Activated B cell treated with CpG ODN at 0.5 μM for 24 hours (primary cell): ENCODE measurements at regions not wholly inside any gene's neighbourhood (a gene's known extent, or its start where the extent isn't known, plus 50 kb on each side); places are given as distances from the start of the nearest gene placed in this dataset.

Experiments
- ATAC-seq: fragments of 200-7000 bp; cut with Tn5 transposase; one replicate; pipeline ENCODE4 v1.10.0; 2021; ENCODE audit warnings: low read depth, mild to moderate bottlenecking, moderate library complexity
- CTCF ChIA-PET: fragments of 350-600 bp; sonication (Branson Sonifier 250); formaldehyde crosslinking; loops from one replicate; lab custom pipeline; 2021; ENCODE audit warnings: antibody characterized with exemption; lab: Charles Lee
- POLR2A ChIA-PET: fragments of 350-600 bp; sonication (Branson Sonifier 250); formaldehyde crosslinking; loops from one replicate; lab custom pipeline; 2021; ENCODE audit warnings: antibody characterized with exemption; lab: Charles Lee
- DNase-seq: peaks from one replicate; pipeline ENCODE4 v3.0.0; 2022
- H3K27ac Mint-ChIP-seq: one replicate; pipeline ENCODE4 v1.8.0; 2020; ENCODE audit warnings: mixed read lengths
- H3K27me3 Mint-ChIP-seq: one replicate; pipeline ENCODE4 v1.8.0; 2021; ENCODE audit warnings: mixed read lengths
- H3K36me3 Mint-ChIP-seq: one replicate; pipeline ENCODE4 v1.8.0; 2021; ENCODE audit warnings: low read depth, mixed read lengths
- H3K4me1 Mint-ChIP-seq: one replicate; pipeline ENCODE4 v1.8.0; 2021; ENCODE audit warnings: mixed read lengths
- H3K4me3 Mint-ChIP-seq: one replicate; pipeline ENCODE4 v1.8.0; 2020; ENCODE audit warnings: mild to moderate bottlenecking, mixed read lengths
- H3K9me3 Mint-ChIP-seq: one replicate; pipeline ENCODE4 v1.8.0; 2020; ENCODE audit warnings: mixed read lengths
- intact Hi-C: fragments of 100-400 bp; cut with micrococcal nuclease; formaldehyde crosslinking; loops from one replicate; pipeline ENCODE4 v1.15.1; 2024
- TF ChIP-seq, protein P1 (sequence below): fragments of 200-600 bp; IDR thresholded peaks from one replicate; pipeline ENCODE4 v1.8.0; 2022; ENCODE audit warnings: antibody characterized with exemption, mild to moderate bottlenecking

DNA sequence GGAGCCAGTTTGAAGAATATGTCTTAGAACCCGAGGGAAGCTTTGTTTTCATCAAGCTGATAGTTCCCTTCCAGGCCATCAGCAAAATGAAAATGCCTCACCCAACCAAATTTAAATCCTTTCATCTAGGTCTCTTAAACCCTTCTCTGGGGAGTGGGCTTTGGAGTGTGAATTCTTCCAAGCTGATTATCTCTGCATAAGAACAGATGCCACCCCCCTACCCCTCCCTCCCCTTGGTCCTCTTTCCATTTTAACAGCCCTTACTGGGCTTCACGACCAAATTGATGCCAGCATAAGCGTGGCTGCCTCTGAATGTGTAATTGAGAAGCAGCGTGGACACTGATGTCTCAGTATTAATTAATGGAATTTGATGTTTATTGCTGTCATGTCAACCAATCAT, 509.7 kb upstream of the CLINT1 start:
- CTCF ChIA-PET, result no interaction called here
- Mint-ChIP-seq H3K27me3 (no peaks in the 10 kb centered on the region), H3K36me3 (no peaks in the 10 kb centered on the region), H3K27ac (no peak overlapping the region), H3K4me3 (no peak overlapping the region), H3K4me1 (no peaks in the 10 kb centered on the region), H3K9me3 (no peaks in the 10 kb centered on the region)
- ATAC-seq, result no peak
- POLR2A ChIA-PET, result no interaction called here
- DNase-seq, result no peak
- intact Hi-C loops, result no loop called here
- TF ChIP-seq, protein P1, sequence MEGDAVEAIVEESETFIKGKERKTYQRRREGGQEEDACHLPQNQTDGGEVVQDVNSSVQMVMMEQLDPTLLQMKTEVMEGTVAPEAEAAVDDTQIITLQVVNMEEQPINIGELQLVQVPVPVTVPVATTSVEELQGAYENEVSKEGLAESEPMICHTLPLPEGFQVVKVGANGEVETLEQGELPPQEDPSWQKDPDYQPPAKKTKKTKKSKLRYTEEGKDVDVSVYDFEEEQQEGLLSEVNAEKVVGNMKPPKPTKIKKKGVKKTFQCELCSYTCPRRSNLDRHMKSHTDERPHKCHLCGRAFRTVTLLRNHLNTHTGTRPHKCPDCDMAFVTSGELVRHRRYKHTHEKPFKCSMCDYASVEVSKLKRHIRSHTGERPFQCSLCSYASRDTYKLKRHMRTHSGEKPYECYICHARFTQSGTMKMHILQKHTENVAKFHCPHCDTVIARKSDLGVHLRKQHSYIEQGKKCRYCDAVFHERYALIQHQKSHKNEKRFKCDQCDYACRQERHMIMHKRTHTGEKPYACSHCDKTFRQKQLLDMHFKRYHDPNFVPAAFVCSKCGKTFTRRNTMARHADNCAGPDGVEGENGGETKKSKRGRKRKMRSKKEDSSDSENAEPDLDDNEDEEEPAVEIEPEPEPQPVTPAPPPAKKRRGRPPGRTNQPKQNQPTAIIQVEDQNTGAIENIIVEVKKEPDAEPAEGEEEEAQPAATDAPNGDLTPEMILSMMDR, result no peak

DNA sequence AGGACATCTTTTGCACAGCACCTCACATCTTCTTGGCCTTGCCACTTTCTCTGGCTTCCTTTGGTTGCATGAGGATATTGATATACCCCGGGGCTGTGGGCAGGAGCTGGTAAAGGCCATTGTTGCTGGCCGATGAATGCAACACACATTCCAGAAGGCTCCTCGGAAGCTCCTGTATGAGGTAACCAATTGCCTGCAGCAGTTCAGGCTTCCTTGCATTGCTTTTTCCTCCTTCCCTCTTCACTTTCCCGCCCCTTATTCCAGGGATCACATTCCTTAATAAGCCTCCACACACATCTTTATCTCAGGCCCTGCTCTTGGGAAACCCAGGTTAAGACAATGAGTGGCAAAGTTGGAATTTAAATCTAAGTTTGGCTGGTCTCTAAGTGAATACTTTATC, 505.4 kb upstream of the CLINT1 start:
- Mint-ChIP-seq H3K4me3 (no peak overlapping the region), H3K27ac (no peak overlapping the region), H3K36me3 (no peaks in the 10 kb centered on the region), H3K27me3 (no peaks in the 10 kb centered on the region), H3K4me1 (no peaks in the 10 kb centered on the region), H3K9me3 (no peaks in the 10 kb centered on the region)
- TF ChIP-seq, protein P1, result no peak
- ATAC-seq, result no peak
- no peak for DNase-seq
- ChIA-PET POLR2A (no interaction called here), CTCF (no interaction called here)
- intact Hi-C loops, result no loop called here

DNA sequence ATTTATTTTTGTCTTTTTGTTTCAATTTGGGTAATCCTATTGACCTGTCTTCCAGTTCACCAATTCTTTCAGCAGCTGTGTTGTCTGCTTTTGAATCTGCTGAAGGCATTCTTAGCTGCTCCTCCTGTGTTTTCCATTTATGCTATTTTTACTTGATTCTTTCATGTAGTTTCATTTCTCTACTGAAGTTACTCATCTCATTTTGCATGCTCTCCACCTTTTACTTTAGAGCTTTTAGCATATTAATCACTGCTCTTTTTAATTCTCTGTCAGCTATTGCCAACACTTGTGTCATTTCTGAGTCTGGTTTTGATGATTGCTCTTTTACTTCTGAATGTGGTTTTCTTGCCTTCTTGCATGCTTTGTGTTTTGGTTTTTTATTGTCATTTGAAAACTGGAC, 496.0 kb upstream of the CLINT1 start:
- Mint-ChIP-seq H3K9me3 (peaks cover 8% of the 10 kb centered on the region), H3K27me3 (no peaks in the 10 kb centered on the region), H3K36me3 (peaks cover 4% of the 10 kb centered on the region), H3K4me1 (peaks cover 7% of the 10 kb centered on the region), H3K27ac (no peak overlapping the region), H3K4me3 (no peak overlapping the region)
- intact Hi-C loops, result no loop called here
- POLR2A ChIA-PET, result no interaction called here
- CTCF ChIA-PET, result no interaction called here
- TF ChIP-seq, protein P1, result no peak
- DNase-seq (no peak), ATAC-seq (peak; percentile 31)

DNA sequence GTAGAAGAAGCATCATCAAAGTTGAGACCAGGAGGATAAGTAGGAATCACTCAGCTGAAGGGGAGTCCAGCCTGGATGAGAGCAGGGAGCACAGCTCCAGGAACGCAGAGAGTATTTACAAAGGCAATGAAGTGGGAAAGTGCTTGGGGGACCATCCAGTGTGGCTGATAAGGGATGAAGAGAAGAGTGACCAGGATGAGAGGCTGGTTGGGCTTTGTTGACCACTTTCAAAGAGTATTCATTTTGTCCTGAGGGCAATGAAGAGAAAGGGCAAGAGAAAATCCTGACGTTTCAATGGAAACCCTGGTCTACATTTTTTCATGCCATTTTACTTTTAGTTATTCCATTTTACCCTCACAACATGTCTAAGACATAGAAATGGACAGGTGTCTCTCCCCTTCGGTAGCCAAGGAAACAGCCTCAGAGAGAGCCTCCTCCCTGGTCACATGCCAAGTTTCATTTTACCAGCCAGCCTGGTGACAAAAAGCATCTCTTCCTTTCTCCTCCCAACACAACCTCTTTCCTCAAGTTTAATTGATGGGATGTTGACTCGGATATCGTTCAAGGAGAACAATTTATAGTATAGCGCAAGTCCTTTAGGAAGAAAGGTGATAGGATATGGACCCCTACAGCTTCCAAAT, 492.7 kb upstream of the CLINT1 start:
- ATAC-seq, result no peak
- no peak for DNase-seq
- ChIA-PET POLR2A (no interaction called here), CTCF (no interaction called here)
- peaks cover 8% of the 10 kb centered on the region for H3K9me3 Mint-ChIP-seq
- peaks cover 4% of the 10 kb centered on the region for H3K36me3 Mint-ChIP-seq
- H3K27me3 Mint-ChIP-seq, result no peaks in the 10 kb centered on the region
- intact Hi-C loops, result no loop called here
- no peak overlapping the region for H3K4me3 Mint-ChIP-seq
- H3K4me1 Mint-ChIP-seq, result peaks cover 7% of the 10 kb centered on the region
- TF ChIP-seq, protein P1, result no peak
- no peak overlapping the region for H3K27ac Mint-ChIP-seq

DNA sequence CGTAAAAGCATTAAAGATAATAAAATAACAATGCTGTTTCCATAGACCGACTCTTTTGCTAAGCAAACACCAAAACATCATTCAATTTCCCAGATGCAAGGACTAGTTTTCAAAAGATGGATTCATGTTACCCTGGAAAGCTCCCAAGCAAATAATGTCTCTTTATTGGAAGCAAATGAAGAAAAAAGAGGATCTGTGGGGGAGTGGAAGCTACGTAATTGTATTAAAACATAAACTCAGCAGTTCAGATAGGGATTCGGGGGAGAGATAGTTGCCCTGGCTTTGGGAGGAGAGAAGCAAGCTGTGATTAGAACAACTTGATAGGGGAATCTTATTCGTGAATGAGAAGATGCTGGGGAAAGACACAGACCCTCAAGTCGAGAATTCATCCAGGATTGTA, 491.0 kb upstream of the CLINT1 start:
- DNase-seq, result no peak
- H3K9me3 Mint-ChIP-seq, result peaks cover 5% of the 10 kb centered on the region
- H3K4me3 Mint-ChIP-seq, result no peak overlapping the region
- intact Hi-C loops, result no loop called here
- CTCF ChIA-PET, result no interaction called here
- POLR2A ChIA-PET, result no interaction called here
- ATAC-seq, result no peak
- H3K27me3 Mint-ChIP-seq, result no peaks in the 10 kb centered on the region
- H3K27ac Mint-ChIP-seq, result no peak overlapping the region
- TF ChIP-seq, protein P1, result no peak
- peaks cover 4% of the 10 kb centered on the region for H3K36me3 Mint-ChIP-seq
- peaks cover 2% of the 10 kb centered on the region for H3K4me1 Mint-ChIP-seq
